GM21825 (cell line): ENCODE measurements at regions not wholly inside any gene's neighbourhood (a gene's known extent, or its start where the extent isn't known, plus 50 kb on each side); places are given as distances from the start of the nearest gene placed in this dataset.

Source experiments
- ATAC-seq: cut with Tn5 transposase; IDR thresholded peaks from one replicate; pipeline ENCODE4 v1.9.1; 2021; ENCODE audit warnings: mild to moderate bottlenecking, moderate library complexity; ENCODE audit not compliant: unreplicated experiment

GRCh38 chr5:4896328-4896727 lies 243.8 kb upstream of the ADAMTS16 start:
- no peak for ATAC-seq

- no peak for ATAC-seq
Observed at GRCh38 chr5:4901305-4901811, 238.8 kb upstream of the ADAMTS16 start.

GRCh38 chr5:4901924-4902323 lies 238.2 kb upstream of the ADAMTS16 start:
- ATAC-seq = no peak

GRCh38 chr5:4905674-4906520 lies 234.2 kb upstream of the ADAMTS16 start:
- no peak for ATAC-seq

GRCh38 chr5:4906786-4907185 lies 233.3 kb upstream of the ADAMTS16 start:
- ATAC-seq = no peak

GRCh38 chr5:4907571-4907970 lies 232.6 kb upstream of the ADAMTS16 start:
- no peak for ATAC-seq

GRCh38 chr5:4909086-4909485 lies 231.0 kb upstream of the ADAMTS16 start:
- no peak for ATAC-seq

- no peak for ATAC-seq
Observed at GRCh38 chr5:4911646-4912403, 228.3 kb upstream of the ADAMTS16 start.

- no peak for ATAC-seq
Observed at GRCh38 chr5:4921929-4922328, 218.2 kb upstream of the ADAMTS16 start.

- no peak for ATAC-seq
Observed at GRCh38 chr5:4924577-4924976, 215.6 kb upstream of the ADAMTS16 start.

- ATAC-seq = no peak
Observed at GRCh38 chr5:4927097-4927496, 213.0 kb upstream of the ADAMTS16 start.

GRCh38 chr5:4928409-4928808 lies 211.7 kb upstream of the ADAMTS16 start:
- no peak for ATAC-seq

- no peak for ATAC-seq
Observed at GRCh38 chr5:4929092-4929655, 211.0 kb upstream of the ADAMTS16 start.

- ATAC-seq = no peak
Observed at GRCh38 chr5:4939042-4939781, 200.9 kb upstream of the ADAMTS16 start.

GRCh38 chr5:4941161-4941560 lies 199.0 kb upstream of the ADAMTS16 start:
- no peak for ATAC-seq

GRCh38 chr5:4941957-4942830 lies 197.9 kb upstream of the ADAMTS16 start:
- no peak for ATAC-seq

GRCh38 chr5:4942831-4943178 lies 197.3 kb upstream of the ADAMTS16 start:
- ATAC-seq = no peak

GRCh38 chr5:4945296-4945695 lies 194.8 kb upstream of the ADAMTS16 start:
- ATAC-seq = no peak

GRCh38 chr5:4947106-4947505 lies 193.0 kb upstream of the ADAMTS16 start:
- ATAC-seq = no peak

GRCh38 chr5:4947893-4948536 lies 192.1 kb upstream of the ADAMTS16 start:
- no peak for ATAC-seq
